ENCODE measurements at regions not wholly inside any gene's neighbourhood (a gene's known extent, or its start where the extent isn't known, plus 50 kb on each side); places are given as distances from the start of the nearest gene placed in this dataset.

DNA sequence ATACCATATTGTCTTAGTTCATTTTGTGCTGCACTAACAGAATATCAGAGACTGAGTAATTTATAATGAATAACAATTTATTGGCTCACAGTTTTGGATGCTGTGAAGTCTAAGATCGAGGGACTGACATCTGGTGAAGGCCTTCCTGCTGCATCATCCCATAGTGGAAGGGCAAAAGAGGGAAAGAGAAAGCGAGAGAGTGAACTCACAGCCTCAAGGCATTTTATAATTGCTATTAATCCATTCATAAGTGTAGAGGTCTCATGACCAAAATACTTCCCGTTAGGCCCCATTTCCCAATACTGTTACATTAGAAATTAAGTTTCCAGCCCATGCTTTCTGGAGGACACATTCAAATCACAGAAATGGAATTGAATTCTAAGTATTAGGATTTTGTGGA is 554.4 kb downstream of the TRAM1L1 start:
- TF ChIP-seq, protein P1, sequence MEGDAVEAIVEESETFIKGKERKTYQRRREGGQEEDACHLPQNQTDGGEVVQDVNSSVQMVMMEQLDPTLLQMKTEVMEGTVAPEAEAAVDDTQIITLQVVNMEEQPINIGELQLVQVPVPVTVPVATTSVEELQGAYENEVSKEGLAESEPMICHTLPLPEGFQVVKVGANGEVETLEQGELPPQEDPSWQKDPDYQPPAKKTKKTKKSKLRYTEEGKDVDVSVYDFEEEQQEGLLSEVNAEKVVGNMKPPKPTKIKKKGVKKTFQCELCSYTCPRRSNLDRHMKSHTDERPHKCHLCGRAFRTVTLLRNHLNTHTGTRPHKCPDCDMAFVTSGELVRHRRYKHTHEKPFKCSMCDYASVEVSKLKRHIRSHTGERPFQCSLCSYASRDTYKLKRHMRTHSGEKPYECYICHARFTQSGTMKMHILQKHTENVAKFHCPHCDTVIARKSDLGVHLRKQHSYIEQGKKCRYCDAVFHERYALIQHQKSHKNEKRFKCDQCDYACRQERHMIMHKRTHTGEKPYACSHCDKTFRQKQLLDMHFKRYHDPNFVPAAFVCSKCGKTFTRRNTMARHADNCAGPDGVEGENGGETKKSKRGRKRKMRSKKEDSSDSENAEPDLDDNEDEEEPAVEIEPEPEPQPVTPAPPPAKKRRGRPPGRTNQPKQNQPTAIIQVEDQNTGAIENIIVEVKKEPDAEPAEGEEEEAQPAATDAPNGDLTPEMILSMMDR (IDR thresholded peaks at IDR 0.05) = no peak
- TF ChIP-seq, protein P2, sequence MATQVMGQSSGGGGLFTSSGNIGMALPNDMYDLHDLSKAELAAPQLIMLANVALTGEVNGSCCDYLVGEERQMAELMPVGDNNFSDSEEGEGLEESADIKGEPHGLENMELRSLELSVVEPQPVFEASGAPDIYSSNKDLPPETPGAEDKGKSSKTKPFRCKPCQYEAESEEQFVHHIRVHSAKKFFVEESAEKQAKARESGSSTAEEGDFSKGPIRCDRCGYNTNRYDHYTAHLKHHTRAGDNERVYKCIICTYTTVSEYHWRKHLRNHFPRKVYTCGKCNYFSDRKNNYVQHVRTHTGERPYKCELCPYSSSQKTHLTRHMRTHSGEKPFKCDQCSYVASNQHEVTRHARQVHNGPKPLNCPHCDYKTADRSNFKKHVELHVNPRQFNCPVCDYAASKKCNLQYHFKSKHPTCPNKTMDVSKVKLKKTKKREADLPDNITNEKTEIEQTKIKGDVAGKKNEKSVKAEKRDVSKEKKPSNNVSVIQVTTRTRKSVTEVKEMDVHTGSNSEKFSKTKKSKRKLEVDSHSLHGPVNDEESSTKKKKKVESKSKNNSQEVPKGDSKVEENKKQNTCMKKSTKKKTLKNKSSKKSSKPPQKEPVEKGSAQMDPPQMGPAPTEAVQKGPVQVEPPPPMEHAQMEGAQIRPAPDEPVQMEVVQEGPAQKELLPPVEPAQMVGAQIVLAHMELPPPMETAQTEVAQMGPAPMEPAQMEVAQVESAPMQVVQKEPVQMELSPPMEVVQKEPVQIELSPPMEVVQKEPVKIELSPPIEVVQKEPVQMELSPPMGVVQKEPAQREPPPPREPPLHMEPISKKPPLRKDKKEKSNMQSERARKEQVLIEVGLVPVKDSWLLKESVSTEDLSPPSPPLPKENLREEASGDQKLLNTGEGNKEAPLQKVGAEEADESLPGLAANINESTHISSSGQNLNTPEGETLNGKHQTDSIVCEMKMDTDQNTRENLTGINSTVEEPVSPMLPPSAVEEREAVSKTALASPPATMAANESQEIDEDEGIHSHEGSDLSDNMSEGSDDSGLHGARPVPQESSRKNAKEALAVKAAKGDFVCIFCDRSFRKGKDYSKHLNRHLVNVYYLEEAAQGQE (IDR thresholded peaks at IDR 0.05; ENCODE audit: insufficient read depth in 1 of 2, low read depth in 2 of 2, low read length in 1 of 2) = no peak
- no peak for TF ChIP-seq SIN3A (IDR thresholded peaks at IDR 0.05; ENCODE audit: borderline replicate concordance, insufficient read depth, low read depth, low read length)
- no peak for TF ChIP-seq POLR2AphosphoS5 (IDR thresholded peaks at IDR 0.05; ENCODE audit: low read depth, low read length)
